ENCODE measurements at regions not wholly inside any gene's neighbourhood (a gene's known extent, or its start where the extent isn't known, plus 50 kb on each side); places are given as distances from the start of the nearest gene placed in this dataset.

DNA sequence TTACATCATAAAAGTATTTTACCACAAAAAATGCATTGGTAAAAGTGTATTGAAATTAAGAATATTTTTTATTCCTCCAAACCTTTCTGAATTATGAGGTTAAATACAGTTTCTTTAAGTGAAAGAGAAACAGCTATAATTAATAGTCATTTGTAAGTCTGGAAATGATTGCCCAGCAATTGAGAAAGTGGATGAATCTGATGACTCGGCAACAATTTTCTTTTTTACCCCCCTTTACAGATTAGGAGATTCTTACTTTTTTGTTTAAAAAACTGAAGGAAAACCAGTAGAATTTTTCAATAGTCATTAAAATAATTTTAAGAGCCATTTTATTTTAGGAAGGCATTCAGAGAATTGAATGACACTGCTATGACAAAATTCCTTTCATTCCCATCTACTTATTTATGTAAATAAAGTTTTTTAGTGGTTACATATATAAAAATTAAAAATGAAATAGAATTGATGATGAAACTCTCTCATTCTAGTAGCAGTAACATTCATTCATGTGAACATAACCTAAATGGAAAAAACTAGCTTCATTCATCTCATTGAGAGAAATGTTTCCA is 134.1 kb upstream of the PRNP start:
- ChIA-PET RAD21 (ENCODE audit: unreplicated experiment) (no interaction called here), CTCF (no interaction called here), POLR2A (no interaction called here), SMC1A (ENCODE audit: uncharacterized antibody, unreplicated experiment) (interaction anchor here (1.0 kb wide), 1 partner anchor 10 kb away, joined by 3 read pairs; no protein-coding TSS in a partner anchor)
- ATAC-seq (no peak), DNase-seq (ENCODE audit: low read depth, low spot score) (no peak), FAIRE-seq (no peak)
- no TSS peak for BruUV-seq (replicated peaks)
- no peaks in the 10 kb centered on the region for H3K9me3 ChIP-seq (replicated peaks; ENCODE audit: control insufficient read depth, insufficient read depth, low read length)
- H3K4me2 ChIP-seq (ENCODE audit: control insufficient read depth, insufficient read depth): no peak overlapping the region
- H3K27ac ChIP-seq (ENCODE audit: control insufficient read depth, insufficient read depth): no peak overlapping the region
- WGBS (ENCODE audit: insufficient coverage, insufficient replicate concordance, low lambda C conversion rate, missing lambda C conversion rate): 9% methylated on average over 1 of the region's 1 CpG
- H3K79me2 ChIP-seq (ENCODE audit: control insufficient read depth, insufficient read depth, low read length): no peaks in the 10 kb centered on the region
- H3K27me3 ChIP-seq (replicated peaks in 1 of 2; ENCODE audit: control insufficient read depth in 2 of 2, insufficient read depth in 2 of 2, low read length in 1 of 2): no peaks in the 10 kb centered on the region
- H4K20me1 ChIP-seq (ENCODE audit: control insufficient read depth, insufficient read depth): no peaks in the 10 kb centered on the region
- intact Hi-C loops (cut with micrococcal nuclease; ENCODE audit: unreplicated experiment): no loop called here
- in situ Hi-C loops (cut with MboI): no loop called here
- H2AFZ ChIP-seq (ENCODE audit: control insufficient read depth, low read depth, low read length): no peak overlapping the region
- no peaks in the 10 kb centered on the region for H3K36me3 ChIP-seq (ENCODE audit: control insufficient read depth in 2 of 2, insufficient read depth in 2 of 2, low read length in 1 of 2)
- TF ChIP-seq IKZF2 (IDR thresholded peaks at IDR 0.05): no peak
- TF ChIP-seq, protein P1, sequence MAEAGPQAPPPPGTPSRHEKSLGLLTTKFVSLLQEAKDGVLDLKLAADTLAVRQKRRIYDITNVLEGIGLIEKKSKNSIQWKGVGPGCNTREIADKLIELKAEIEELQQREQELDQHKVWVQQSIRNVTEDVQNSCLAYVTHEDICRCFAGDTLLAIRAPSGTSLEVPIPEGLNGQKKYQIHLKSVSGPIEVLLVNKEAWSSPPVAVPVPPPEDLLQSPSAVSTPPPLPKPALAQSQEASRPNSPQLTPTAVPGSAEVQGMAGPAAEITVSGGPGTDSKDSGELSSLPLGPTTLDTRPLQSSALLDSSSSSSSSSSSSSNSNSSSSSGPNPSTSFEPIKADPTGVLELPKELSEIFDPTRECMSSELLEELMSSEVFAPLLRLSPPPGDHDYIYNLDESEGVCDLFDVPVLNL (IDR thresholded peaks at IDR 0.05; ENCODE audit: low read depth, low read length): no peak
- no peak for TF ChIP-seq EED (IDR thresholded peaks at IDR 0.05; ENCODE audit: low read depth)
- TF ChIP-seq NFIC (IDR thresholded peaks at IDR 0.05; ENCODE audit: low read depth, low read length): no peak
- TF ChIP-seq LARP7 (IDR thresholded peaks at IDR 0.05): no peak
- TF ChIP-seq CHD2 (IDR thresholded peaks at IDR 0.05; ENCODE audit: borderline replicate concordance, low read depth, low read length): no peak
- TF ChIP-seq ATF7 (IDR thresholded peaks at IDR 0.05; ENCODE audit: low read depth): no peak
- no peak for TF ChIP-seq TCF3 (IDR thresholded peaks at IDR 0.05; ENCODE audit: borderline replicate concordance, insufficient read depth, low read depth, low read length)
- no peak for TF ChIP-seq MXI1 (IDR thresholded peaks at IDR 0.05; ENCODE audit: low read depth, low read length)
- TF ChIP-seq, protein P2, sequence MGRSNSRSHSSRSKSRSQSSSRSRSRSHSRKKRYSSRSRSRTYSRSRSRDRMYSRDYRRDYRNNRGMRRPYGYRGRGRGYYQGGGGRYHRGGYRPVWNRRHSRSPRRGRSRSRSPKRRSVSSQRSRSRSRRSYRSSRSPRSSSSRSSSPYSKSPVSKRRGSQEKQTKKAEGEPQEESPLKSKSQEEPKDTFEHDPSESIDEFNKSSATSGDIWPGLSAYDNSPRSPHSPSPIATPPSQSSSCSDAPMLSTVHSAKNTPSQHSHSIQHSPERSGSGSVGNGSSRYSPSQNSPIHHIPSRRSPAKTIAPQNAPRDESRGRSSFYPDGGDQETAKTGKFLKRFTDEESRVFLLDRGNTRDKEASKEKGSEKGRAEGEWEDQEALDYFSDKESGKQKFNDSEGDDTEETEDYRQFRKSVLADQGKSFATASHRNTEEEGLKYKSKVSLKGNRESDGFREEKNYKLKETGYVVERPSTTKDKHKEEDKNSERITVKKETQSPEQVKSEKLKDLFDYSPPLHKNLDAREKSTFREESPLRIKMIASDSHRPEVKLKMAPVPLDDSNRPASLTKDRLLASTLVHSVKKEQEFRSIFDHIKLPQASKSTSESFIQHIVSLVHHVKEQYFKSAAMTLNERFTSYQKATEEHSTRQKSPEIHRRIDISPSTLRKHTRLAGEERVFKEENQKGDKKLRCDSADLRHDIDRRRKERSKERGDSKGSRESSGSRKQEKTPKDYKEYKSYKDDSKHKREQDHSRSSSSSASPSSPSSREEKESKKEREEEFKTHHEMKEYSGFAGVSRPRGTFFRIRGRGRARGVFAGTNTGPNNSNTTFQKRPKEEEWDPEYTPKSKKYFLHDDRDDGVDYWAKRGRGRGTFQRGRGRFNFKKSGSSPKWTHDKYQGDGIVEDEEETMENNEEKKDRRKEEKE (IDR thresholded peaks at IDR 0.05): no peak
- no peak for TF ChIP-seq NBN (IDR thresholded peaks at IDR 0.05)
- TF ChIP-seq EZH2 (IDR thresholded peaks at IDR 0.05; ENCODE audit: borderline replicate concordance, control insufficient read depth, low read depth, low read length): no peak
- TF ChIP-seq, protein P3, sequence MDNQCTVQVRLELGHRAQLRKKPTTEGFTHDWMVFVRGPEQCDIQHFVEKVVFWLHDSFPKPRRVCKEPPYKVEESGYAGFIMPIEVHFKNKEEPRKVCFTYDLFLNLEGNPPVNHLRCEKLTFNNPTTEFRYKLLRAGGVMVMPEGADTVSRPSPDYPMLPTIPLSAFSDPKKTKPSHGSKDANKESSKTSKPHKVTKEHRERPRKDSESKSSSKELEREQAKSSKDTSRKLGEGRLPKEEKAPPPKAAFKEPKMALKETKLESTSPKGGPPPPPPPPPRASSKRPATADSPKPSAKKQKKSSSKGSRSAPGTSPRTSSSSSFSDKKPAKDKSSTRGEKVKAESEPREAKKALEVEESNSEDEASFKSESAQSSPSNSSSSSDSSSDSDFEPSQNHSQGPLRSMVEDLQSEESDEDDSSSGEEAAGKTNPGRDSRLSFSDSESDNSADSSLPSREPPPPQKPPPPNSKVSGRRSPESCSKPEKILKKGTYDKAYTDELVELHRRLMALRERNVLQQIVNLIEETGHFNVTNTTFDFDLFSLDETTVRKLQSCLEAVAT (IDR thresholded peaks at IDR 0.05): no peak
- TF ChIP-seq NR2F1 (conservative IDR thresholded peaks at IDR 0.05): no peak
- TF ChIP-seq, protein P4, sequence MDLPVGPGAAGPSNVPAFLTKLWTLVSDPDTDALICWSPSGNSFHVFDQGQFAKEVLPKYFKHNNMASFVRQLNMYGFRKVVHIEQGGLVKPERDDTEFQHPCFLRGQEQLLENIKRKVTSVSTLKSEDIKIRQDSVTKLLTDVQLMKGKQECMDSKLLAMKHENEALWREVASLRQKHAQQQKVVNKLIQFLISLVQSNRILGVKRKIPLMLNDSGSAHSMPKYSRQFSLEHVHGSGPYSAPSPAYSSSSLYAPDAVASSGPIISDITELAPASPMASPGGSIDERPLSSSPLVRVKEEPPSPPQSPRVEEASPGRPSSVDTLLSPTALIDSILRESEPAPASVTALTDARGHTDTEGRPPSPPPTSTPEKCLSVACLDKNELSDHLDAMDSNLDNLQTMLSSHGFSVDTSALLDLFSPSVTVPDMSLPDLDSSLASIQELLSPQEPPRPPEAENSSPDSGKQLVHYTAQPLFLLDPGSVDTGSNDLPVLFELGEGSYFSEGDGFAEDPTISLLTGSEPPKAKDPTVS (IDR thresholded peaks at IDR 0.05; ENCODE audit: low read depth, low read length): no peak
- no peak overlapping the region for H3K9ac ChIP-seq (ENCODE audit: control insufficient read depth, insufficient read depth, low read length)
- no peaks in the 10 kb centered on the region for H3K4me1 ChIP-seq (ENCODE audit: control insufficient read depth, insufficient read depth, low read length)
- H3K4me3 ChIP-seq: no peak overlapping the region

Data from GM12878 (cell line).